Caco-2 (cell line): ENCODE measurements at regions not wholly inside any gene's neighbourhood (a gene's known extent, or its start where the extent isn't known, plus 50 kb on each side); places are given as distances from the start of the nearest gene placed in this dataset.

Experiments
- BruUV-seq: library from RNA; stranded (reverse); fragments of 400-500 nt; replicated peaks from 2 replicates; lab custom pipeline; 2021; lab: Mats Ljungman, UMichigan
- CTCF ChIA-PET: fragments of 300-600 bp; sonication (Branson Sonifier 250); formaldehyde crosslinking; loops from one replicate; lab custom pipeline; 2022; ENCODE audit warnings: antibody characterized with exemption; lab: Charles Lee
- POLR2A ChIA-PET: fragments of 300-600 bp; sonication (Branson Sonifier 250); formaldehyde crosslinking; loops from one replicate; lab custom pipeline; 2022; ENCODE audit warnings: antibody characterized with exemption; lab: Charles Lee
- DNase-seq, 2 experiments: peaks; one replicate each; pipeline versions ENCODE4 v3.0.0 to v3.0.0-alpha.2; 2020 to 2022
- H3K27me3 ChIP-seq: replicated peaks from 2 replicates; pipeline ENCODE4 v1.6.0; 2011; ENCODE audit warnings: low read length; ENCODE audit not compliant: control insufficient read depth, insufficient read depth
- H3K36me3 ChIP-seq: 2 replicates; pipeline ENCODE4 v1.5.1; 2011; ENCODE audit warnings: low read length; ENCODE audit not compliant: control insufficient read depth, insufficient read depth
- H3K4me1 ChIP-seq: fragments of 250-450 bp; sonication (Bioruptor Pico); 2 replicates; pipeline ENCODE4 v1.5.1; 2020; ENCODE audit warnings: mild to moderate bottlenecking
- H3K4me3 ChIP-seq: 2 replicates; pipeline ENCODE4 v1.5.1; 2011; ENCODE audit warnings: low read depth, mild to moderate bottlenecking, control low read depth, low read length
- H3K9me3 ChIP-seq: fragments of 250-450 bp; sonication (Bioruptor Pico); 2 replicates; pipeline ENCODE4 v1.5.1; 2020; ENCODE audit warnings: mild to moderate bottlenecking, moderate library complexity
- H3K27ac Mint-ChIP-seq: one replicate; pipeline ENCODE4 v1.8.0; 2022; ENCODE audit warnings: mixed read lengths; ENCODE audit not compliant: unreplicated experiment
- H3K27me3 Mint-ChIP-seq: one replicate; pipeline ENCODE4 v1.8.0; 2022; ENCODE audit warnings: mixed read lengths; ENCODE audit not compliant: insufficient read depth, unreplicated experiment
- H3K36me3 Mint-ChIP-seq: one replicate; pipeline ENCODE4 v1.8.0; 2022; ENCODE audit warnings: mild to moderate bottlenecking, mixed read lengths; ENCODE audit not compliant: insufficient read depth, unreplicated experiment
- H3K4me1 Mint-ChIP-seq: one replicate; pipeline ENCODE4 v1.8.0; 2022; ENCODE audit warnings: low read depth, mixed read lengths; ENCODE audit not compliant: unreplicated experiment
- H3K4me3 Mint-ChIP-seq: one replicate; pipeline ENCODE4 v1.8.0; 2022; ENCODE audit warnings: mild to moderate bottlenecking, moderate library complexity, mixed read lengths; ENCODE audit not compliant: unreplicated experiment
- H3K9me3 Mint-ChIP-seq: one replicate; pipeline ENCODE4 v1.8.0; 2022; ENCODE audit warnings: mixed read lengths; ENCODE audit not compliant: unreplicated experiment
- CTCF ChIP-seq, 2 experiments: fragments of 200-600 bp in 1 of 2; IDR thresholded peaks; 1 replicate in 1 of 2; 2 replicates in 1 of 2; pipeline versions ENCODE4 v1.5.1 to v1.8.0; 2011 to 2022; ENCODE audit warnings: antibody characterized with exemption in 1 of 2, control low read depth in 1 of 2, inconsistent platforms in 1 of 2, low read depth in 1 of 2, low read length in 1 of 2, mild to moderate bottlenecking in 1 of 2, moderate library complexity in 1 of 2; ENCODE audit not compliant: insufficient read depth in 1 of 2, severe bottlenecking in 1 of 2, unreplicated experiment in 1 of 2
- intact Hi-C: fragments of 100-400 bp; cut with micrococcal nuclease; formaldehyde crosslinking; loops from one replicate; pipeline ENCODE4 v1.10.0; 2022; ENCODE audit not compliant: unreplicated experiment

- no peak overlapping the region for H3K4me3 Mint-ChIP-seq
- Histone ChIP-seq H3K27me3 (no peaks in the 10 kb centered on the region), H3K9me3 (no peaks in the 10 kb centered on the region), H3K4me1 (no peaks in the 10 kb centered on the region), H3K4me3 (no peak overlapping the region), H3K36me3 (no peaks in the 10 kb centered on the region)
- no peaks in the 10 kb centered on the region for H3K9me3 Mint-ChIP-seq
- TF ChIP-seq CTCF (IDR thresholded peaks at IDR 0.05; ENCODE audit: insufficient read depth in 1 of 2, low read depth in 1 of 2, low read length in 1 of 2, severe bottlenecking in 1 of 2, unreplicated experiment in 1 of 2): no peak
- H3K27ac Mint-ChIP-seq: no peak overlapping the region
- BruUV-seq: no TSS peak
- peaks cover 3% of the 10 kb centered on the region for H3K27me3 Mint-ChIP-seq
- no peak for DNase-seq
- ChIA-PET POLR2A (no interaction called here), CTCF (no interaction called here)
- intact Hi-C loops: loop anchor here (5.0 kb wide), 1 partner anchor 888 kb away; no protein-coding TSS in a partner anchor
- no peaks in the 10 kb centered on the region for H3K36me3 Mint-ChIP-seq
- no peaks in the 10 kb centered on the region for H3K4me1 Mint-ChIP-seq
These were observed 177.4 kb upstream of the DAPK1 start for GRCh38 chr9:87320146-87320884.

- Mint-ChIP-seq H3K27ac (no peak overlapping the region), H3K36me3 (no peaks in the 10 kb centered on the region), H3K9me3 (no peaks in the 10 kb centered on the region), H3K4me1 (no peaks in the 10 kb centered on the region), H3K27me3 (peaks cover 3% of the 10 kb centered on the region), H3K4me3 (no peak overlapping the region)
- no peaks in the 10 kb centered on the region for H3K9me3 ChIP-seq
- intact Hi-C loops: loop anchor here (5.0 kb wide), 1 partner anchor 891 kb away; no protein-coding TSS in a partner anchor
- H3K4me1 ChIP-seq: no peaks in the 10 kb centered on the region
- ChIA-PET CTCF (no interaction called here), POLR2A (no interaction called here)
- H3K4me3 ChIP-seq: no peak overlapping the region
- no TSS peak for BruUV-seq
- no peaks in the 10 kb centered on the region for H3K27me3 ChIP-seq
- no peaks in the 10 kb centered on the region for H3K36me3 ChIP-seq
- no peak for TF ChIP-seq CTCF (IDR thresholded peaks at IDR 0.05; ENCODE audit: insufficient read depth in 1 of 2, low read depth in 1 of 2, low read length in 1 of 2, severe bottlenecking in 1 of 2, unreplicated experiment in 1 of 2)
- DNase-seq: no peak
These were observed 174.6 kb upstream of the DAPK1 start for GRCh38 chr9:87322840-87323635.

DNA sequence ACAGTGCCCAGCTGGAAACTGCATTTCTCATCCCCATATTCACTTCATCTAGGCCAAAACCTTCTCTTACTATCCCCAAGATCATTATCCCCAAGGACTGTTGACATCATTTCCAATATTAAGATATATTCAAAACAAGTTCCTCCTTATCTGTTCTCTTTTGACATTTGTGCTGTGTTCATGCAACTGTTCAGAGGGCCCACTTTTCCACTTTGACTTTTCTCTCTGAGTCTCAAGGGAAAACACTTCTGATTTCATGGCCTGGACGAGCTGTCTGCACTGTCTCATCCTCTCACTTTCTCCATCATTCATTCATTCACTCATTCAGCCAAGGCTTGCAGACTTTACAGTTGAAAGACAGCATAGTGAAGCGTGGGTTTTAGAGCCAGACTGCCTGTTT lies 173.7 kb upstream of the DAPK1 start:
- intact Hi-C loops: loop anchor here (1.0 to 5.0 kb wide), 5 partner anchors 209 to 910 kb away; no protein-coding TSS in a partner anchor
- peaks cover 3% of the 10 kb centered on the region for H3K27me3 Mint-ChIP-seq
- no peaks in the 10 kb centered on the region for H3K4me1 Mint-ChIP-seq
- Histone ChIP-seq H3K9me3 (no peaks in the 10 kb centered on the region), H3K36me3 (no peaks in the 10 kb centered on the region), H3K4me3 (no peak overlapping the region), H3K4me1 (no peaks in the 10 kb centered on the region), H3K27me3 (no peaks in the 10 kb centered on the region)
- CTCF ChIA-PET: no interaction called here
- no peak overlapping the region for H3K27ac Mint-ChIP-seq
- no peak for DNase-seq
- no peaks in the 10 kb centered on the region for H3K36me3 Mint-ChIP-seq
- BruUV-seq: no TSS peak
- no peaks in the 10 kb centered on the region for H3K9me3 Mint-ChIP-seq
- TF ChIP-seq CTCF (IDR thresholded peaks at IDR 0.05; ENCODE audit: insufficient read depth in 1 of 2, low read depth in 1 of 2, low read length in 1 of 2, severe bottlenecking in 1 of 2, unreplicated experiment in 1 of 2): no peak
- POLR2A ChIA-PET: no interaction called here
- no peak overlapping the region for H3K4me3 Mint-ChIP-seq
